AML-193 (cell line): ENCODE measurements at regions not wholly inside any gene's neighbourhood (a gene's known extent, or its start where the extent isn't known, plus 50 kb on each side); places are given as distances from the start of the nearest gene placed in this dataset.
"Not testable (repeated sequence)": the region's sequence is repeated elsewhere in the genome, so short reads cannot be mapped to it uniquely, and the experiment has no call there.

Experiments used
- DNase-seq, 2 experiments: peaks; one replicate each; lab custom pipeline; 2025; lab: John Stamatoyannopoulos, UW

DNA sequence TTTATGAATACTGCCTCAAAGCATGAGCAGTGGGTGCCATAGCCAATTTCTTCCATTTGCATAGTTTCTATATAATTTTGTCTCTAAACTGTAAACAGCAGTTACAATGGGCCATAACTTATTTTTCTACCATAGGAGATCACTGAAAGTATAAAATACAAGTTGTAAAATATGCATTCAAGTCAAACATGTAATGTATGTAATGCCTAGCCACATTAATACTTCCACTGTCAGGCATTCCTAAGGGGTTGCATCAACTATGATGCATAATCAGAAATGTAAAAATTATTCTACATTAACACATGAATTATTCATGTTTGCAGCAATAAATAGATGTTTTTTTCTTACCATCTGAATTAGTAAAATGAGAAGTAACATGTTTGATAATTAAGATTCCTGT, 560.3 kb upstream of the ZP4 start:
- DNase-seq, result no peak

GRCh38 chr1:238443687-238444086, 553.0 kb upstream of the ZP4 start:
- DNase-seq, result no peak

- no peak for DNase-seq
Observed at GRCh38 chr1:238439511-238439910, 548.8 kb upstream of the ZP4 start.

GRCh38 chr1:238438311-238439270, 547.9 kb upstream of the ZP4 start:
- no peak for DNase-seq

DNA sequence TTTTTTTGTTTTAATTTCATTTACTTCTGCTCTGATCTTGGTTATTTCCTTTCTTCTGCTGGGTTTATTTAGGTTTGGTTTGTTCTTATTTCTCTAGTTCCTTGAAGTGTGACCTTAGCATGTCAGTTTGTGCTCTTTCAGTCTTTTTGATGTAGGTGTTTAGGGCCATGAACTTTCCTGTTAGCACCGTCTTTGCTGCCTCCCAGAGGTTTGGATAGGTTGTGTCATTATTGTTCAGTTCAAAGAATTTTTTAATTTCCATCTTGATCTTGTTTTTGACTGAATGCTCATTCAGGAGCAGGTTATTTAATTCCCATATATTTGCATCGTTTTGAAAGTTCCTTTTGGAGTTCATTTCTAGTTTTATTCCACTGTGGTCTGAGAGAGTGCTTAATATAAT, 539.0 kb upstream of the ZP4 start:
- DNase-seq, result not testable (repeated sequence)

DNA sequence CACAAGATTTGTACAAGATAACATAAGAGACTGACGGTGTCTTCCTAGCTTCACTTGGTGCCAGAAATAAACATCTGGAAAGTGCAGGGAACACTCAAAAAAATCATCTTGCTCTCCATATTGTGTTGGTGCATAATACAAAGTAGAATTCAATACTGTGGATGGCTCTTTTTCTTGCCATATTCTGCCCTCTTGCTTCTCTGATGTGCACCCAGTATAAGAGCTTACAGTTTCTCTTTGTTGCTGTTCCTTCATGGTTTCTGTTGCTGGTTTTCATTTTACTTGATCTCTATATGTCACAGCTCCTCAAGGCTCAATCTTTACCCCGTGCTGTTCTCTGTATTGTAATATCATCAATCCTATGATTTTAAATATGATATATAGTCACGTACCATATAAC, 528.5 kb upstream of the ZP4 start:
- DNase-seq, result no peak

DNA sequence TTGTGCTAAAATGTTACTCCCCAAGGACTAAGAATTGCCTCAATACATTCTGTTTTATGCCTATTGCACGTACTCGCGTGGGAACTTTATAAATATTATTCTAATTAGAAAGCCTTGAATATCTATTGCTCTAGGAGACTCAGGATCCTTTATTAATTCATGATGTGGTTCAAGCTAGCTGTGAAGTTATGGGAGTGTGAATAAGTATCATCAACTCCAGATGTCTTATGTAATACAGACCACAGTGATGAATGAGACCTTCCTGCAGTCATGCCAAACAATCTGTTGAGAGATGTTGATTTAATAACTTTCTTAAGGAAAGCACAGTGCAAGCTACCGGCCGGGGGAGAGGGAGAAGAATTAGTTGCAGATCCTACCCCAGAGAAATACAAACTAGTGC, 519.2 kb upstream of the ZP4 start:
- DNase-seq, result no peak

GRCh38 chr1:238409191-238409850, 518.6 kb upstream of the ZP4 start:
- no peak for DNase-seq

- DNase-seq, result no peak
Observed at GRCh38 chr1:238408737-238409136, 518.0 kb upstream of the ZP4 start.

- DNase-seq, result no peak
Observed at GRCh38 chr1:238406098-238406860, 515.6 kb upstream of the ZP4 start.

- DNase-seq, result no peak
Observed at GRCh38 chr1:238404921-238405320, 514.2 kb upstream of the ZP4 start.

DNA sequence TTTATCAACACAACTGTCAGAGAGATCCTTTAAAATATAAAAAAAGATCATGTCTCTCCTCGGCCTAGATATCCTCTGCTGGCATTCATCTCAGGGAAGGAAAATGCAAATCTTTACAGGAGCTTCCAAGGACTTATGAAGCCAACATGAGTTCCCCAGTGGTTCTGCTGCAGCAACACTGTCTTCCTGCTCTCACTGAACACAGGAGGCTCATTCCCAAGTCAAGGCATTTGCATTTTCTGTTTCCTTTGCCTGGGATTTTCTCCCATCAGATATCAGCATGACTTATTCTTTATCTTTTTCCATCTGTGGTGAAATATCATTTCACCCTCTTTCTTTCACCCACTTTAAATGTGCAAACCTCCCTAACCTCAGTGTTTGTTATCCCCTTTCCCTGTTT, 513.8 kb upstream of the ZP4 start:
- DNase-seq, result no peak

DNA sequence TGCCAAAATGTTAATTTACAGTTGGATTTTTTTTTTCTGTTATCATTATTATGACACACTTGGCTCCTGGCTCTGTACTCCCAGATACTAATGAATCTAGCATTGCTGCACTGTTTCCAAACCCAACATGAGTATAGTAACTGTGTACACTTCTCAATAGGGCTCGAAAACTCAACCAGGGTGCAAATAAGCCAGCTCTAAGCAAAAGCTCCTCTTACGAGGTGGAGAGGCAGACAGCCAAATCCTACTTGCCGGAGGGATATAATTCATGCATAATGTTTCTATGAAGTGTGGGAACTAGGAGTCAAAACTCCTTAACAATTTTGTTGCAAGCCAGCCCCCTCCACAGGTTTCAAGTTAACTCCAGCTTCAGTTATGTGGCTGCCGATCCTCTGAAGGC, 510.4 kb upstream of the ZP4 start:
- no peak for DNase-seq

GRCh38 chr1:238399558-238399957, 508.8 kb upstream of the ZP4 start:
- DNase-seq, result peak in 1 of 2 experiments; percentile 1

DNA sequence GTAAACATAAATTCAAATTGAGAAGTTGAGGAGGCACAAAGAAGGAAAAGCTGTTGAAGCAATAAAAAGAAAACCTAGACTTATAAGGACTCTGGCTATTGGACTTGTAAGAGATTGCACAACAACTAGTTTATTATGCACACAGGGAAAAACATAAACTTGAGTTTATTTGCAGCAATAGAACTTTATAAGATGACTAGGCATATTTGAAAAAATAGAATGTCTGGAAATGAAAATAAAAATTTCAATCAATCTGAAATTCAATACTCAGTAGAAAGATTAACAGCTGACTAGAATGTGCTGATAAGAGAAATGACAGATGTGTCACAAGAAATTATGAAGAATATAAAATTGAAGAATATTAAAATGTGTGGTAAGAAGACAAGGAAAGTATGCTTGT, 505.4 kb upstream of the ZP4 start:
- no peak for DNase-seq

GRCh38 chr1:238384381-238384780, 493.7 kb upstream of the ZP4 start:
- no peak for DNase-seq

DNA sequence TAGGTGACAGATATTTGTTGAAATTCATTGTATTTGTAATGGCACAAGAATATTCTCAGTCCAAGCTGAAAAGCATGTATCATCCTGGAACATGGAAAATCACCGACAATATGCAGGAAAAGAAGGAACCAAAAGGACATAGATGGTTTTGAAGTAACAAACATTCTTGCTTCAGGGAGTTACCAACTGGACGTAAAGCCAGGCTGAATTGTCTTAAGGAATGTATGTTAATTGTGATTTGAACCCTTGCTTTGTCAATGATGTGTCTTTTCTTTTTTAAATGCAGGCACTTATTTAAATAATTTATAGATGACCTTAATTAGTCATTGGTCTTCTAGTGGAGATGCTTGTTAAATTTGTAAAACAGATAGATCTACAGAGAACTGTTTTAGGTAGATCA, 489.4 kb upstream of the ZP4 start:
- no peak for DNase-seq

- DNase-seq, result not testable (repeated sequence)
Observed at GRCh38 chr1:238379446-238379845, 488.7 kb upstream of the ZP4 start.

DNA sequence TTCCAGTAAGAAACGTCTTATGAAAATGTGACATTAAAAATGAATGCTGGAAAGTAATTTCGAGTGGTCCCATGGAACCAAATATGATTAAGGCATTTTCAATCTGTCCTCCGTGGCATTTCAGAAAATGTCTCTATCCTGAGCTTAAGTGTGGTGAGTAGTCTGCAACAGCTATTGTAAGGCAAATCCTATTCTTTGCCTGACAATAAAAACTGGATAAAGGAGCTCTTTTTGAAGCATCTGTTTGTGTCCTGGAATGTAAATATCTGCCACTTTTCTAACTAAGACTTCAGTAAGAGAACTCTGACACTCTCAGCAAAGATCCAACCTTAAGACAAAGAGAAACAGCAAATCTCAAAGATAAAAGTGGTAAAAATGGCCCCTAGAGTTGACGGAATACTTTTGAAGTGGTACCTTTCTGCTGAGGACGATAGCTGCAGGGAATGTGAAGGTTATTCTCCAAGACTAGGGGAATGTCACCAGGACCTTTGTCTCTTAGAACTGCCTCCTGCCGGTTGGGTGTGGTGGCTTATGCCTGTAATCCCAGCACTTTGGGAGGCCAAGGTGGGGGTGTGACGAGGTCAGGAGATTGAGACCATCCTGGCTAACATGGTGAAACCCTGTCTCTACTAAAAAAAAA, 486.7 kb upstream of the ZP4 start:
- no peak for DNase-seq

- no peak for DNase-seq
Observed at GRCh38 chr1:238370599-238370998, 479.9 kb upstream of the ZP4 start.

GRCh38 chr1:238364214-238364892, 473.6 kb upstream of the ZP4 start:
- DNase-seq, result no peak

DNA sequence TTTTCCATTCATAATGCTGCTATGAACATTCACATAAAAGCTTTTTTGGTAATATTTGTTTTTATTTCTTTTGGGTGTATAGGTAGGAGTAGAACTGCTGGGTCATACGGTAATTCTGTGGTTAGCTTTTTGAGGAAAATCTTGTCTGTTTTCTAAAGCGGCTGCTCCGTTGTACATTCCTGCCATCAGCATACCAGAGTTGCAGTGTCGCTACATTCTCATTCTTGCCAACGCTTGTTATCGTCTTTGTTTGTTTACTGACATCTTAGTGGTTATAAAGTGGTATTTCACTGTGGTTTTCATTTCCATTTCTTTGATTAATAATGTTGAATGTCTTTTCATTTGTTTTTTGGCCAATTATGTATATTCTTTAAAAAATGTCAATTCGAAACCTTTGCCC, 469.8 kb upstream of the ZP4 start:
- no peak for DNase-seq
